Left lobe of liver (tissue), 2 donors: ENCODE measurements at regions not wholly inside any gene's neighbourhood (a gene's known extent, or its start where the extent isn't known, plus 50 kb on each side); places are given as distances from the start of the nearest gene placed in this dataset.
A peak's percentile ranks its signal among the peaks of the same experiment; 100 is the strongest.
"Not testable (repeated sequence)": the region's sequence is repeated elsewhere in the genome, so short reads cannot be mapped to it uniquely, and the experiment has no call there.

Experiments
- ATAC-seq: fragments of 200-7000 bp; cut with Tn5 transposase; one replicate; pipeline ENCODE4 v1.9.1; 2020; ENCODE audit warnings: mild to moderate bottlenecking, moderate library complexity
- DNase-seq: peaks from one replicate; pipeline ENCODE4 v3.0.0-alpha.2; 2020; ENCODE audit warnings: low spot score
- donor health status: DM: no; HTN: no; CAD: no; lungs with moderate emphysema.
- donor health status: DM: no; HTN: yes; CAD: no.

DNA sequence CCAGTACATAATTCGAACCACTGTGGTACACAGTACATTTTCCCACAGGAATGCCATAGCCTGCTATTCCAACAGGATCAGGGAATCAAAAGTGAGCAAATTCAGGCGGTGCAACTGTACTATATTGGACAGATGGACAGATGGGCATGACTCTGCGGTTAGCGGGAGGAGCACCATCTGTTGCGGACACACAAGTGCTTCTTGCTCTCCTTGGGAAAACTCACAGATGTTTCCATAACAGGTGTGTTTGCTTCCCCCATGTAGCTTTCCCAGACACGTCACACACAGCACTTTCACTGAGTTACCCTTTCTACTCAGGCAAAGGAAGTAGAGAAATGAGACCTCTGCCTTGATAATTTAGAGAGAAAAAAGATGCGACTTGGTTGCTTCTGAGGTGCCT lies 325.1 kb upstream of the THBS1 start:
- no peak for ATAC-seq
- DNase-seq = no peak

DNA sequence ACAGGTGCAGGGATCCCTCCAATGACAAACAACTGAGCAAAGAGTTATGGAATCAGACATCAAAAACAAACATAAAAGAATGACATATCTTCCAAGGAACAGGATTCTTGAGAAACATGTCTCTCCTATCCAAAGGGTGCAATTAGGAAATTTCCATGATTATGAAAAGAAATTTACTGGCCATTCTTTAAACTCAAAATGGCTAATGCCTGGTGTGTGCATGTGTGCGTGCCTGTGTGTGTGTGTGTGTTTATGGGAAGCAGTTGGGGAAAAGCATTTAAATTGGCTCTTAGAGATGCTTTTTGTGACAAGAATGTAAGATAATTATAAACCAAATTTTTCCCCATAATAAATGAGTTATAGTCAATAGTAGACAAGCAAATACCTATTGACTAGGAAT lies 320.5 kb upstream of the THBS1 start:
- no peak for DNase-seq
- no peak for ATAC-seq

DNA sequence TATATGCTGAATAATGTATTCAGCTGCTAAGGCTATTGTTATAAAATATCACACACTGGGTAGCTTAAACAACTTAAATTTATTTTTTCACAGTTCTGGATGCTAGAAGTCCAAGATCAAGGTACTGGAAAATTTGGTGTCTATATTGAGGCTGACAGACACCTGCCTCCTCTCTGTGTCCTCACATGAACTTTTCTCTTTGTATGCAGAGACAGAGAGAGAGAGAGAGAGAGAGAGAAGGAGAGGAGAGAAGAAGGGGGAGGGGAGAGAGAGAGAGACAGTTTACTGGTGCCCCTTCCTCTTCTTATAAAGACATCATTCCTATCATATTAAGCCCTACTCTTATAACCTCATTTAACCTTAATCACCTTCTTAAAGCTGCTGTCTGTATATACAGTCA lies 320.1 kb upstream of the THBS1 start:
- no peak for DNase-seq
- ATAC-seq = no peak

DNA sequence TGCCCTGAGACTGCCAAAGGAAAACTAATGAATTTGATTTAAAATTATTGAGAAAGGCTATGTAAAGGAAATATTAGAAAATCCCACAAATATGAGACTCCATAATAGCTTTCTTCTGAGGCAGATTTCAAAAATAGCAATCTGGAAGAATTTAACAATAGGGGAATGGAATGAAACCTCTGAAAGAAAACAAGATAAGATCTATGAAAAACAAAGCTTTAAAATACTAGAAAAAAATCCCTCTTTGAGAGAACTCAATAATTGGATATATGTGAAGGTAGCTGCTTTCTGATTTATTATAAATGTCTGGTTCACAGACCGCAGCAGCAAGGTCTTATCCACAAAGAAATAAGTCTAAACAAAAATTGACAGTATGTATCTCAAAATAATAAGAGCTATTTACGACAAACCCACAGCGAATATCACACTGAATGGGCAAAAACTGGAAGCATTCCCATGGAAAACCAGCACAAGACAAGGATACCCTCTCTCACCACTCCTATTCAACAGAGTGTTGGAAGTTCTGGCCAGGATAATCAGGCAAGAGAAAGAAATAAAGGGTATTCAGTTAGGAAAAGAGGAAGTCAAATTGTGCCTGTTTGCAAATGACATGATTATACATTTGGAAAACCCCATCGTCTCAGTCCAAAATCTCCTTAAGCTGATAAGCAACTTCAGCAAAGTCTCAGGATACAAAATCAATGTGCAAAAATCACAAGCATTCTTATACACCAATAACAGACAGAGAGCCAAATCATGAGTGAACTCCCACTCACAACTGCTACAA lies 319.3 kb upstream of the THBS1 start:
- DNase-seq, ATAC-seq: not testable (repeated sequence)

DNA sequence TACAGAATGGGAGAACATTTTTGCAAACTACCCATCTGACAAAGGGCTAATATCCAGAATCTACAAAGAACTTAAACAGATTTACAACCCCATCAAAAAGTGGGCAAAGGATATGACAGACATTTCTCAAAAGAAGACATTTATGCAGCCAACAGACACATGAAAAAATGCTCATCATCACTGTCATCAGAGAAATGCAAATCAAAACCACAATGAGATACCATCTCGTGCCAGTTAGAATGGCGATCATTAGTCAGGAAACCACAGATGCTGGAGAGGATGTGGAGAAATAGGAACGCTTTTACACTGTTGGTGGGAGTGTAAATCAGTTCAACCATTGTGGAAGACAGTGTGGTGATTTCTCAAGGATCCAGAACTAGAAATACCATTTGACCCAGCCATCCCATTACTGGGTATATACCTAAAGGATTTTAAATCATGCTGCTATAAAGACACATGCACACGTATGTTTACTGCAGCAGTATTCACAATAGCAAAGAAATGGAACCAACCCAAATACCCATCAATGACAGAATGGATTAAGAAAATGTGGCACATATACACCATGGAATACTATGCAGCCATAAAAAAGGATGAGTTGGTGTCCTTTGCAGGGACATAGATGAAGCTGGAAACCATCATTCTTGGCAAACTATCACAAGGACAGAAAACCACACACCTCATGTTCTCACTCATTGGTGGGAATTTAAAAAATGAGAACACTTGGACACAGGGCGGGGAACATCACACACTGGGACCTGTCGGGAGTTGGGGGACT lies 317.7 kb upstream of the THBS1 start:
- not testable (repeated sequence) for ATAC-seq, DNase-seq

DNA sequence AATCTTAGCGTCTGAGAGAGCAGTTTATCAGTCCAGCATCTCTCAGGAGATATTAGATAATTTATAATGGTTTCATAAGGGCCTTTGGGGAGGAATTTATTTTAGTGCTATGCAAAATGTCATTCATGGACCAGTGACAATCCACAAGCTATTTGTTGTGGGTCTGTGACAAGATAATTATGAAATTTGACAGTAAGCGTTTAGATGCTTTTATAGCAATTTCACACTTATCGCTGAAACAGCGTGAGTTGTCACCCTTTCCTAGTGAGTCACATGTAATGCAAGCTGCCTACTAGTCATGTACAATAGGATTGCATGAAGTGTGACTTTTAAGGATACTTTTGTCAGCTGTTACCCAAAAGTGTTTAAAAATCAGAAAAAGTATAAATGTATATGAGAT lies 315.6 kb upstream of the THBS1 start:
- no peak for ATAC-seq
- DNase-seq = no peak

DNA sequence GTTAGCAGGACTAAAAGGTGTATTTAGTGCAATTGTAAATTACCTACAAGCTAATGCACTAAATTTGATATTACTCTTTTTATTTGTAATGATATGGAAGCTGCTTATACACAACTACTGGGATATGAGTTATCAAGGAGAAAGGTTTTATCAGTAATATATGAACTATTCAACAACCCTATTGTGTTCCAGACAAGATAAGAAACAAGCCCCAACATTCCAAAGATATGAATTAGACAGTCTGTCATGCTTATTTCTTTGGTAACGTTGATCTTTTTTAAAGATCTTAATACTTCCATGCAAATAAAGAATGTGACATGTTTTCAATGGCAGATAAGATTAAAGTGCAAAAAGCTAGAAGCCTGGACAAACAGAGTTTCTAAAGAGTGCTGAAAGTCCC lies 314.0 kb upstream of the THBS1 start:
- ATAC-seq = no peak

DNA sequence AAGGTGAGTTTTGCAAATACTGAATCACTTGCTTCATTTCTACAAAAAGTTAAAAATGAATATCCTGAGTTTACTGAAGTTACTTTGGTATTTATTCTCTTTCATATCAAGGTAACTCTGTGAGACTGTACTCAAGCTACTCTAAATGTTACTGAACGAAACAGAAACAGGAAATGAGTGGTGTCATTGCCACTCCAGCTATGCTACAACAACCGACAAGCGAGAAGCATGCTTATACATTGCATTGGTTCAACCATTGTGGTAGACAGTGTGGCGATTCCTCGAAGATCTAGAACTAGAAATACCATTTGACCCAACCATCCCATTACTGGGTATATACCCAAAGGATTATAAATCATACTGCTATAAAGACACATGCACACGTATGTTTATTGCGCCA lies 313.2 kb upstream of the THBS1 start:
- ATAC-seq = no peak
- no peak for DNase-seq

More for the DNA sequence above, 314.0 kb upstream of the THBS1 start:
- no peak for DNase-seq

DNA sequence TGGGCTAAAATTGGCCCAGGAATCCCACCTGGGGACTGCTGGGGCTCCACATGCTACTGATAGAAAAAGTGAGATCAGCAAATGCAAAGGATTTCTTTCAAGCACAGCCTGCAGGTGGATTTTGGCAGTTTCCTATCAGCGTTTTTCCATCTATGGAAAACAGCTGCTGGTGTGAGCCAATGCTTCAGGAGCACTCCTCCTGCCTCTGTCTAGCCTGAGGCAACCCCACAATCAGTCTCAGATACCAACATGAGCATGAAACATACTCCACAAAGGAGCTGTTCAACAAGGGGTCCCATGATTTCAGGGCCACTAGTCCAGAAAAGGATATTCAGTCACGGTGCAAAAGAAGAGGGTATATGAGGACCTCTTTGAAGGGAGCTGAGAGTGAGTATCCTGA lies 311.5 kb upstream of the THBS1 start:
- DNase-seq = no peak
- ATAC-seq = no peak

DNA sequence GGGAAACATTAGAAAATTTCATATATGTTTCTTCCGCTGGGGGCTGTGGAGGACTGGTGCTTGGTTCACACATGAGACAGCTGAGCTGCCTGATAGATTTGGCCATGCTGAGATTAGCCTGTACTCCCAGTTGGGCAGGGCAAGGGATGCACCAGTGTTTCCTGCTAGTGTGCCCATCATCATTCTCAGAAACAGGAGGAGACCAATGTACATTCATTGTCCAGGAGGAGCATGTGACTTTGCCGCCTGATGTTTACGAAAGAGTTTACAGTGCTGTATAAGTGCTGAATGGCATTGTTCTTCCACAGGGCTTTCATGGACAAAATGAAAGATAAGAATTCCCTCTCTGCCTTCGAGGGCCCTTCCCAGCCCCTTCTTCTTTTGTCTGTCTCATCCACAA lies 311.1 kb upstream of the THBS1 start:
- DNase-seq = no peak
- ATAC-seq = no peak

DNA sequence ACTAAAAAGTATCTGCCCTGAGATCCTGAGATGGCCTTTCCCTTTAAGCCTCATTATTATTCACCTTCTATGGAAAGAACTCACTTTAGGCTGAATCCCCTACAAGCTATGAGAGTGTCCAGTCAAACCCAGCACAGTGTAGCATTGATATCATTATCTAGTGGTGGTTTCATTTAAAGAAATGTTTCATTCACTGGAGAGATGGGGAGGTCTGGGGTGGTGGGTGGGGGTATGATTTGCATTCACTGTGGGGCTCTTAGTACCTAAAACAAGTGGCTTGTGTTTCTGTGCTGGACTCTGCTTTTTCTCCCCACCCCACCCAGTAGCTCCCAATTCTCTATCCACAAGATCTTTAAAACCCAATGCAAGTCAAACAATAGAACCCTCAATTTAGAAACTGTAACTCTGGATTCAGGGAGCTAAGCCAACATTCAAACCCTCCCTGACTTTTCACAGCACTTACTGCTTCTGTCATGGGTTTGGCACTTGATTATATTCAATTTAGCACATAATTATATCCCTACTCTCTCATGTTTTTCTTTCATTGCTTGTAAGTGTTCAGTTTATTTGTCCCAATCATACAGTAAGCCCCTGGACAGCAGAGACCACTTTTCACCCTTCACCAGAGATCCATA lies 310.5 kb upstream of the THBS1 start:
- ATAC-seq = no peak
- DNase-seq = no peak

DNA sequence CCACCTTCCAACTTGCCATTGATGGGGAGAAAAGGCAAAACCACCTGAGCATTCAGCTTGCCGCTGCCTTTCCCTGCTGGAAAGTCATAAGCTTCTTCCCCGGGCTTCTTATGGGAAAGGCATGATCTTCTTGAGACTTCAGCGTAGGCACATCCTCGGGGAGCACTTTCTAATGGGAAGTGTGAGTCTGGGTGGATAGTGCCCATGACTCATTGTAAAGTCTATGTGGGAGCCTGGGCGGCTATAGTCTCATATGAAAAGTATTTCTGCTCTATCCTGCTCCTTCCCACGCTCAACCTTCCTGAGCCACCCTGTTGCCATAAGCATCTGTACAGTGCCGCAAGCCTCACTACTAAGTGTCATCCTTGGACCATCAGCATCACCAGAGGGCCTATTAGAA lies 309.9 kb upstream of the THBS1 start:
- no peak for DNase-seq
- no peak for ATAC-seq

DNA sequence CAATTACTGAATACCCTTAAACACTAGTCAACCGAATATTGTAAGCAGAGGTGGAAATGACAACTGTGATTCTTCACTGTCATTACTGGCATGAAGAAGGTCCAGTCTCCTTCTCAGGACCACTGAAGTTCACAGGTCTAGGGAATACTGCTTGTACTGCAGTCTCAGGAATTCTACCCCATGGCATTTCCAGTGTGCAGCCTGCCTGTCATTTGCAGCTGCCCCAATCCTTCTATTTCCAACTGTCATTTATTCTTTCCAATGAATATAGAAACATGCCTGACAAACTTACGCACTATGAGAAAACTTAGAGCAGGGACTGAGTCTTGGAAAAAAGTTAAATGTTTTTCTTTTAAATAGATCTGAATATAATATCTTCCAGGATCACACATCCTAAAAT lies 308.0 kb upstream of the THBS1 start:
- ATAC-seq (no peak), DNase-seq (no peak)

DNA sequence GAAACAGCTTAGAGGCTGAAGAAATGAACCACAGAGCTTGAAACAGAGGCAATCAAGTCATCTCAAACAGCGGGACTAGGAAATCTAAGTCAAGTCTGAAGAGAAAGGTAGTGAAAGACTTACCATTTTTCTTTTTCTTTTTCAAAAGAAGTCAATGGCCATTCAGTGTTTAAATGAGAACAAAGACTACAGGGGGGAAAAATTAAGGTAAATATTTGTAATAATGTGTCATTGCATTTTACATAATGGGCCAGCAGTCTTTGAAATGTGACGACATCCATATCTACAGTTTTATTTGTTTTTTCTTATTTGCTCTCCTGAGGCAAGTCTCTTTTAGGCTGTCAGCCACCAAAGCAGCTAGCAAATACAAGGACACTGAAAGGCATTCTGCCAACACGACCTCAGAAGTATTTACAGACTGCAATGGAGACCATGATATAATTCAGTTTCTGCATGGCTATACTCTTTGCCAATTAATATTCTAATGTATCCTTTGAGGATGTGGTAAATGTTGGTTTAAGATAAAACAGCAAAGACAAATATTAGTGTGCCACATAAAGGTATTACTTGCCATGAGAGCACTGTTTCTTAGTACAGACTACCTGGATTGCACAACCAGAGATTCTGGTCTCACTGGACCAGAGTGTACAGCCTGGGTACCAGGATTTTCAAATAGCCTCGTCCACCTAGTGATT lies 307.0 kb upstream of the THBS1 start:
- ATAC-seq (peak; percentile 91), DNase-seq (peak; percentile 73)

DNA sequence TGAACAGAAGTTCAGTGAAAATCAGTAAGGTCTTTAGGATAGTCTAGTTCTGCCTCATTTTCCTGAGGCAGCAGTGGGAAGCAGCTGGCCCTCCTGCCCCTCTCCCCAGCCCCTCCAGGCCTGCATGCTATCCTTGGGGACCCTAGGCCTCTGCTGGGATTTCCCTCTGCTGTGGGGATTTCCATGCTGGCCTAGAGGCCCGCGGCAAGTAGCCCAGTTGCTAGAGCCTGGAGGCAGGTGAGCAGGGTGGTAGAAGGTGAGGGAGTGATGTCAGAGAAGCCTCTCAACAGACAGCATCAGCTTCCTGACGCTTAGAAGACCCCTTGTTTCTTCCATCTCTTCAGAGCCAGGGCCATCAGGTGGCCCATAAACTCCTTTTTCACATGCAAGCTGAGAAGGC lies 305.8 kb upstream of the THBS1 start:
- ATAC-seq (no peak), DNase-seq (no peak)

DNA sequence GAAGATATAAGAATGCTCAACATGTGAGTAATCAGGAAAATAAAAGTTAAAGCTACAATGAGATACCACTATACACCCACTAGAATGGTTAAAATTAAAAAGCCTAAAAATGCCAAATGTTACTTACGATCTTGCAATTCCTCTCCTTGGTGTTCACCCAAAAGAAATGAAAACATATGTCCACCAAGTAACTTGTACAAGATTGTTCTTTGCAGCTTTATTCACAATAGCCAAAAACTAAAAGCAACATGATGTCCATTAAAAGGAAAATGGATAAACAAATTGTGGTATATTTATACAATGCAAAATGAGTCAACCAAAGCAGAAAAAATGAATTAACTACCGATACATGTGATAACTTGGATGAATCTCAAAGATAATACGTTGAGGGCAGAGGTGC lies 301.6 kb upstream of the THBS1 start:
- ATAC-seq = no peak
- DNase-seq = no peak

DNA sequence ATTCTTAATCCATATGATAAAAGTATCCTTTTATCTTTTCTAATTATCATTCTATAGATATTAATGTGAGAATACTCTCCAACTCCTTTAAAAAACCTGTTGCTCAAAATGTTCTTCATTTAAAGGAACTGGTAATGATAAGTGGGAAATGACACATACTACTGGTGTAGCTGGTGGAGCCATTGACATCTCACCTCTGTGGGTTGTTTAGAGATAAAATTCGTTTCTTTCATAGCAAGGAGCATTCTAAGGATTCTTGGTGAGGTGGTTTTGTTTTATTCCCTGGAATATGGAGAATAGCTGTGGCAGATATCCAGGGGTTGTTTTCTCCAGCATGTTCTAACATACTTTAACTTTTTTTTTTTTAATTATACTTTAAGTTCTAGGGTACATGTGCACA lies 299.8 kb upstream of the THBS1 start:
- no peak for DNase-seq
- no peak for ATAC-seq

DNA sequence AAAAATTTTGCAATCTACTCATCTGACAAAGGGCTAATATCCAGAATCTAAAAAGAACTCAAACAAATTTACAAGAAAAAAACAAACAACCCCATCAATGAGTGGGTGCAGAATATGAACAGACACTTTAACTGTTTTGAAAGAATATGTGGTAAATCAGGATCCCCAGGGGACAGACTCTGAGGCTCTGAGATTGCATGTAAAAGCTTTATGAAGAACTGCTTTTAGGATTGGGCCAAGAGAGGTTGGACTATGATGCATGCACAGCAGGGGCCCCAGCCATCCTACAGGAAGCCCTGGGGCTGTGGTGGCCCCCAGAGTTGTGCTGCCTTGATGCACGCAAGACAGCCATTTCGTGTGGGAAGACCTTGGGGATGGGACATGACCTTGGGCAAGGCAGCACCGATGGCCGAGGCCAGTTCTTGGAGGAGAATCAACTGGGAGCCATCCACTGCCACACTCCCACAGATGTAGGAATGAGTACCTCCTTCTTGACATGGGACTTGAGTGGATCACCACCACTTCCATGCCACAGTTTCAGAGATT lies 298.1 kb upstream of the THBS1 start:
- ATAC-seq (no peak), DNase-seq (no peak)

DNA sequence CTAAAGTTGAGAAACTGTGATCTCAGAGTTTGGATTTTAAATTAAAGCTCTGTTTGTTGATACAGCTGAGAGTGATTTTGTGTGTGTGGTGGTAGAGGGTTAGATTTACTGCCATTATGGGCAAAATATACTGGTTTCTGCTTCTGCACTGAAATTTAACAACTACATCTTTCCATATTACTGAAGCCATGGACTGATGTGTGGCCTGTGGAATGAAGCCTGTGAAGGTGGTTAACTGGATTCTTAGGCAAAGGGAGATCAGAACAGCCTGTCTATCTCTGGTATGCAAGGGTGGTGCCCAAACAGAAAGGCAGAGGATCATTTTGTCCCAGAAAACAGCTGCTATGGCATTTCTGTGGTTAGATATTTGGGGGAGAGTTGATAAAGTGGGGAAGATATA lies 297.3 kb upstream of the THBS1 start:
- DNase-seq (no peak), ATAC-seq (no peak)

DNA sequence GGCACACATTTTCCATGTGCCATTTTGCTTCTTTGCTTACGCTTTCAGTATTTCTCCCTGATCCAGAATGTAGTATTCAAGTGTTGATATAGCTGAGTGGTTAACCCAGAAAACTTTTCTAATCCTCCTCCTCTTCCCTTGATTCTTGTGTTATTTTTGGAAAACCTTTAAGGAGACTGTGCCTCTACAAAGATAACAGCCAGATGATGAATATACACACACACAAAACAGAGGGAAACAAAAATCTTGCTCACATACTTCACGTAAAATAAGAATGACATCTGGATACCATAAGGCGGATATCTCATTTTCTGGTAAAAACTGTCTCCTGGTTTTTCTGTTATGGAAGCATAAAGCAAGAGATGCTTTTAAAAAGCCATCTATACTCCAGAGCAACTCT lies 295.8 kb upstream of the THBS1 start:
- no peak for ATAC-seq
- DNase-seq = no peak

DNA sequence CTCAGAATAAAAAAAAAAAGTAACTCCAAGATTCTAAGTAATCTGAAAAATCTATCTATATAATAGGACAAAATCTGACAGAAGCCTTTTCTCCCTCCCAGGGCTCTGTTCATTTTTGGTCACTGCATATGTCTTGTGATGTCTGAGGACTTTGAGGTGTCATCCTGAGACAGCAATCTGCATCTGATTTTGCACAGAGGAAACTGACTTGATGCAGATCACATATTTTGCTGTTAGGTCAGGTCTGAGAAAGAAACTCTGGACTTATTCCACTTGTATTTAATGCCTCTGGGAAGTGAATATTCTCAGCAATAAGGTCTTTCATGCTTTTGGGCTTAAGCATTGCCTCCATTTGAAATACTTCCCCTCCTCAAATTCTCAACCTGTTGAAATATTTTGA lies 295.2 kb upstream of the THBS1 start:
- DNase-seq (no peak), ATAC-seq (no peak)
